Esophagus squamous epithelium (tissue), 4 donors: ENCODE measurements at regions not wholly inside any gene's neighbourhood (a gene's known extent, or its start where the extent isn't known, plus 50 kb on each side); places are given as distances from the start of the nearest gene placed in this dataset.

Experiments used
- CTCF ChIP-seq, 6 experiments: fragments of 450-650 bp in 4 of 6; fragments of 200-600 bp in 2 of 6; sonication (generic) in 2 of 6; IDR thresholded peaks; one replicate each; pipeline ENCODE4 v1.5.1; 2016 to 2019; ENCODE audit warnings: antibody characterized with exemption in 6 of 6, mild to moderate bottlenecking in 4 of 6, moderate library complexity in 4 of 6
- POLR2A ChIP-seq, 4 donors: fragments of 450-650 bp; IDR thresholded peaks; one replicate each; pipeline ENCODE4 v1.6.1; 2017; ENCODE audit warnings: antibody characterized with exemption in 4 of 4, mild to moderate bottlenecking in 4 of 4, moderate library complexity in 3 of 4

- TF ChIP-seq CTCF (IDR thresholded peaks at IDR 0.05) (peak in 5 of 6 experiments; percentile 47 to 73 (median 66)), POLR2A (IDR thresholded peaks at IDR 0.05) (no peak)
Observed at GRCh38 chr13:24995225-24995804, 100.6 kb upstream of the PABPC3 start.
